ENCODE measurements at regions not wholly inside any gene's neighbourhood (a gene's known extent, or its start where the extent isn't known, plus 50 kb on each side); places are given as distances from the start of the nearest gene placed in this dataset.

GRCh38 chr5:87640902-87641301, 228.2 kb upstream of the CCNH start:
- no peak overlapping the region for H3K4me3 ChIP-seq
- H3K36me3 ChIP-seq (ENCODE audit: low read depth), result no peaks in the 10 kb centered on the region
- no peaks in the 10 kb centered on the region for H3K9me3 ChIP-seq
- TF ChIP-seq CTCF (IDR thresholded peaks at IDR 0.05), result no peak
- intact Hi-C loops (cut with DNase I, micrococcal nuclease), result no loop called here
- DNase-seq (no peak), ATAC-seq (no peak)
- H3K4me1 ChIP-seq (ENCODE audit: low read depth), result no peaks in the 10 kb centered on the region

GRCh38 chr5:87627363-87627762, 214.6 kb upstream of the CCNH start:
- Histone ChIP-seq H3K9me3 (no peaks in the 10 kb centered on the region), H3K4me3 (no peak overlapping the region), H3K4me1 (ENCODE audit: low read depth) (no peaks in the 10 kb centered on the region), H3K36me3 (ENCODE audit: low read depth) (no peaks in the 10 kb centered on the region)
- DNase-seq, result no peak
- no peak for TF ChIP-seq CTCF (IDR thresholded peaks at IDR 0.05)
- ATAC-seq, result no peak
- intact Hi-C loops (cut with DNase I, micrococcal nuclease), result no loop called here

- no peaks in the 10 kb centered on the region for H3K9me3 ChIP-seq
- no peaks in the 10 kb centered on the region for H3K36me3 ChIP-seq (ENCODE audit: low read depth)
- no peak overlapping the region for H3K4me3 ChIP-seq
- ATAC-seq, result no peak
- no peak for TF ChIP-seq CTCF (IDR thresholded peaks at IDR 0.05)
- no peaks in the 10 kb centered on the region for H3K4me1 ChIP-seq (ENCODE audit: low read depth)
- no peak for DNase-seq
- intact Hi-C loops (cut with DNase I, micrococcal nuclease), result no loop called here
Observed at GRCh38 chr5:87608385-87608784, 195.7 kb upstream of the CCNH start.

- no peak for TF ChIP-seq CTCF (IDR thresholded peaks at IDR 0.05)
- Histone ChIP-seq H3K4me3 (no peak overlapping the region), H3K36me3 (ENCODE audit: low read depth) (no peaks in the 10 kb centered on the region), H3K9me3 (no peaks in the 10 kb centered on the region), H3K4me1 (ENCODE audit: low read depth) (no peaks in the 10 kb centered on the region)
- ATAC-seq (no peak), DNase-seq (no peak)
- intact Hi-C loops (cut with DNase I, micrococcal nuclease), result no loop called here
Observed at GRCh38 chr5:87605663-87606062, 192.9 kb upstream of the CCNH start.

GRCh38 chr5:87599778-87600177, 187.0 kb upstream of the CCNH start:
- Histone ChIP-seq H3K4me3 (no peak overlapping the region), H3K9me3 (no peaks in the 10 kb centered on the region), H3K4me1 (ENCODE audit: low read depth) (no peaks in the 10 kb centered on the region), H3K36me3 (ENCODE audit: low read depth) (no peaks in the 10 kb centered on the region)
- DNase-seq (no peak), ATAC-seq (no peak)
- TF ChIP-seq CTCF (IDR thresholded peaks at IDR 0.05), result no peak
- intact Hi-C loops (cut with DNase I, micrococcal nuclease), result no loop called here

GRCh38 chr5:87598460-87598859, 185.7 kb upstream of the CCNH start:
- DNase-seq (no peak), ATAC-seq (no peak)
- Histone ChIP-seq H3K4me1 (ENCODE audit: low read depth) (no peaks in the 10 kb centered on the region), H3K4me3 (no peak overlapping the region), H3K9me3 (no peaks in the 10 kb centered on the region), H3K36me3 (ENCODE audit: low read depth) (no peaks in the 10 kb centered on the region)
- intact Hi-C loops (cut with DNase I, micrococcal nuclease), result no loop called here
- no peak for TF ChIP-seq CTCF (IDR thresholded peaks at IDR 0.05)

Measured in mucosa of descending colon (tissue), 3 donors.